Heart left ventricle (tissue), 16 donors: ENCODE measurements at regions not wholly inside any gene's neighbourhood (a gene's known extent, or its start where the extent isn't known, plus 50 kb on each side); places are given as distances from the start of the nearest gene placed in this dataset.

Experiments
- ATAC-seq, 4 donors: fragments of 200-7000 bp; cut with Tn5 transposase; one replicate each; pipeline ENCODE4 v1.9.1; 2020 to 2022; ENCODE audit warnings: moderate library complexity in 4 of 4, mild to moderate bottlenecking in 3 of 4, moderate number of reproducible peaks in 1 of 4
- DNase-seq, 5 donors: peaks; one replicate each; pipeline ENCODE4 v3.0.0-alpha.2; 2020
- H3K27ac ChIP-seq, 12 donors: fragments of 200-600 bp; sonication (generic) in 4 of 12; one replicate each; pipeline versions ENCODE4 v1.5.0 to v1.8.0; 2016 to 2022; ENCODE audit warnings: mild to moderate bottlenecking in 2 of 12
- H3K27me3 ChIP-seq, 9 donors: fragments of 200-600 bp; sonication (generic) in 2 of 9; one replicate each; pipeline versions ENCODE4 v1.5.1 to v1.8.0; 2016 to 2022; ENCODE audit warnings: mild to moderate bottlenecking in 3 of 9
- H3K36me3 ChIP-seq, 9 donors: fragments of 200-600 bp; sonication (generic) in 2 of 9; one replicate each; pipeline versions ENCODE4 v1.5.0 to v1.8.0; 2018 to 2022; ENCODE audit warnings: mild to moderate bottlenecking in 2 of 9
- H3K4me1 ChIP-seq, 12 donors: fragments of 200-600 bp; sonication (generic) in 4 of 12; one replicate each; pipeline versions ENCODE4 v1.5.0 to v1.8.0; 2016 to 2022; ENCODE audit warnings: mild to moderate bottlenecking in 3 of 12
- H3K4me3 ChIP-seq, 12 donors: fragments of 200-600 bp; sonication (generic) in 4 of 12; one replicate each; pipeline versions ENCODE4 v1.5.0 to v1.8.0; 2017 to 2022; ENCODE audit warnings: mild to moderate bottlenecking in 9 of 12, moderate library complexity in 4 of 12
- H3K9me3 ChIP-seq, 12 donors: fragments of 200-600 bp; sonication (generic) in 4 of 12; one replicate each; pipeline versions ENCODE4 v1.5.0 to v1.8.0; 2016 to 2022; ENCODE audit warnings: mild to moderate bottlenecking in 1 of 12
- POLR2A ChIP-seq, 2 donors: fragments of 450-650 bp; IDR thresholded peaks; one replicate each; pipeline ENCODE4 v1.6.1; 2017; ENCODE audit warnings: antibody characterized with exemption in 2 of 2, mild to moderate bottlenecking in 2 of 2, moderate library complexity in 2 of 2
- WGBS, 4 donors: extraction: QIAGEN DNeasy Blood & Tissue Kit in 2 of 4; methylation state at CpG; one replicate each; pipeline versions ENCODE4 v1.1.5 to v1.1.7; 2013 to 2018; 5-methylcytosine and 5-hydroxymethylcytosine counted together
- intact Hi-C, 10 donors: fragments of 100-400 bp; cut with DNase I; formaldehyde crosslinking; loops; one replicate each; pipeline versions ENCODE4 v1.11.1 to v1.14.2; 2022
- TF ChIP-seq, protein P1 (sequence below), 12 donors: fragments of 200-600 bp; sonication (generic) in 4 of 12; IDR thresholded peaks; one replicate each; pipeline versions ENCODE4 v1.5.0 to v1.8.0; 2018 to 2022; ENCODE audit warnings: antibody characterized with exemption in 12 of 12, mild to moderate bottlenecking in 5 of 12
- donor health status: ischemic (EF 13 %, LVEDD 7.1; RV severe dilation, severe dysfunction).
- donor health status: healthy with polysubstance abuse.
- donor health status: DM: no; HTN: yes; CAD: no.
- donor health status: DM: no; HTN: no; CAD: no.
- donor health status: ischemic (EF 25% LVEDD 6.9; RV normal size, moderate dysfunction).
- donor health status: ischemic (EF 25% LVEDD 5.7; RV mildly dilated, moderate dysfunction).
- donor health status: healthy.
- donor health status: DM: yes; HTN: yes; CAD: no.
- donor health status: ischemic (EF 35%, LVEDD 5.7; RV mildly dilated, moderate dysfunction).
- donor health status: nonischemic (EF 11% LVEDD 7.7; RV severe dilation, severe dysfunction).
- donor health status: DM: yes; HTN: yes; CAD: no.
- donor health status: PGD.
- donor health status: ischemic (EF 29% LVEDD 5.4; RV normal size, mild dysfunction).
- donor health status: nonischemic (EF 23%, LVEDD 6.1; RV moderate dilation, normal function).

DNA sequence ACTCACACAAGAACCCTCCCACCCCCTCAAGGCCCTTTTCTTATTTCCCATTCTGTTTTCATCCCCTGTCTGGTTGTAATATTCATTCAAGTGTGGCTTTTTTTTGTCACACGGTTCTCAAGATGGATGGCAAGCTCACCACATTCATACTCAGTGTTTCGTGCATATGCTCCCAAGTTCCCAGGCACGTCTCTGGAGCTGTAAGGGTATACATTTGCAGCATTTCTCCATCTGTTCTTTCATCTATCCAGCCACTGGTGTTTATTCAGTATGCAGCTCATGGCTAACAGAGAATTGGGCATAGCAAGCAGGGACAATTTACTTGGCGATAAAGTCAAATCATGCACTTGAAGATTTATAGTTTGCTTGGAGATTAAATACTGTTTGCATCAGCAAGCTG is 212.1 kb downstream of the GRIN2B start:
- 85 to 91% (median 89%) methylated on average over 4 of the region's 4 CpGs for WGBS, 4 donors
- peaks cover 0 to 2% (median 0%) of the 10 kb centered on the region in 9 donors for H3K27me3 ChIP-seq
- no peaks in the 10 kb centered on the region for H3K9me3 ChIP-seq
- intact Hi-C loops: no loop called here
- DNase-seq (no peak), ATAC-seq (no peak)
- H3K36me3 ChIP-seq: no peaks in the 10 kb centered on the region
- H3K4me1 ChIP-seq: no peaks in the 10 kb centered on the region
- TF ChIP-seq POLR2A (IDR thresholded peaks at IDR 0.05): no peak
- TF ChIP-seq, protein P1, sequence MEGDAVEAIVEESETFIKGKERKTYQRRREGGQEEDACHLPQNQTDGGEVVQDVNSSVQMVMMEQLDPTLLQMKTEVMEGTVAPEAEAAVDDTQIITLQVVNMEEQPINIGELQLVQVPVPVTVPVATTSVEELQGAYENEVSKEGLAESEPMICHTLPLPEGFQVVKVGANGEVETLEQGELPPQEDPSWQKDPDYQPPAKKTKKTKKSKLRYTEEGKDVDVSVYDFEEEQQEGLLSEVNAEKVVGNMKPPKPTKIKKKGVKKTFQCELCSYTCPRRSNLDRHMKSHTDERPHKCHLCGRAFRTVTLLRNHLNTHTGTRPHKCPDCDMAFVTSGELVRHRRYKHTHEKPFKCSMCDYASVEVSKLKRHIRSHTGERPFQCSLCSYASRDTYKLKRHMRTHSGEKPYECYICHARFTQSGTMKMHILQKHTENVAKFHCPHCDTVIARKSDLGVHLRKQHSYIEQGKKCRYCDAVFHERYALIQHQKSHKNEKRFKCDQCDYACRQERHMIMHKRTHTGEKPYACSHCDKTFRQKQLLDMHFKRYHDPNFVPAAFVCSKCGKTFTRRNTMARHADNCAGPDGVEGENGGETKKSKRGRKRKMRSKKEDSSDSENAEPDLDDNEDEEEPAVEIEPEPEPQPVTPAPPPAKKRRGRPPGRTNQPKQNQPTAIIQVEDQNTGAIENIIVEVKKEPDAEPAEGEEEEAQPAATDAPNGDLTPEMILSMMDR (IDR thresholded peaks at IDR 0.05): no peak
- H3K27ac ChIP-seq: no peak overlapping the region
- H3K4me3 ChIP-seq: no peak overlapping the region

DNA sequence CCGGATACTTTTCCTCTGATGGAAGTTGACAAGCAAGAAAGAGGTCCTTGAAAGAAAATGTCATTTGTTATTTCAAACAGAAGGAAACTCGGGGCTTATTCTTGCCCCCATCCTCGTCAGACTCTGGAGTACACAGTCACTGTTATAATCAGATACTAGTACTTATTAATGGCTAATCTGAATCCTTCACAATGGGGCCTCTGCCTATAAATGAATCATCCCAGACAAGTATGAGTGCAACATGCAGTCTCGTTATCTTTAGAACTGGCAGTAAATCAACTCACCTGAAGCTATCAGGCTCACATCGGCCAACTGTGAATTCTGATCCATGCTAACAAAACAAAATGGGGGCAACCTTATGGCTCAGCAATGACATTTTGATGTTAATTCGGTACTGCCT is 216.7 kb downstream of the GRIN2B start:
- WGBS, 4 donors: 74 to 81% (median 78%) methylated on average over 6 of the region's 6 CpGs
- Histone ChIP-seq H3K4me1 (no peaks in the 10 kb centered on the region), H3K27ac (no peak overlapping the region), H3K36me3 (no peaks in the 10 kb centered on the region), H3K4me3 (no peak overlapping the region), H3K9me3 (no peaks in the 10 kb centered on the region), H3K27me3 (peaks cover 0 to 2% (median 0%) of the 10 kb centered on the region in 9 donors)
- DNase-seq (no peak), ATAC-seq (no peak)
- TF ChIP-seq, protein P1 (IDR thresholded peaks at IDR 0.05): no peak
- no peak for TF ChIP-seq POLR2A (IDR thresholded peaks at IDR 0.05)
- intact Hi-C loops: no loop called here

DNA sequence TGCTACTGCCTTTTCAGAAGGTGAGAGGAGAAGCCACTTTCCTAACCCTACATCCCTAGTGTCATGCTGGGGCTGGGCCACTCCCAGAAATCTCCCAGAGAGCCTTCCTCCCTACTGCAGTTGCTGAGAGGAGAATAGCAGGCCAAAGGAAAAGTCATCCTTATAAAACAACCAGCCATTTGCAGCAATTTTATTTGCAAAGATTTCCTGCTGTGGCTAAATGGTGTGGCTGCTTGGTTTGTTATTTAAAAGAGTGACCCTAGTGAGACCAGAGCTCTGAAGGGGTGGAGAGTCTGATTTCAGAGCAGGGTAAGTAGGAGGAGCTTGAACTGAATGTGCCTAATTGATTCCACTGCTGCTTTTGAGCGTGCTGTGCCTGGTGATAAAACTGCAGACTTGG is 232.0 kb downstream of the GRIN2B start:
- no peak overlapping the region for H3K4me3 ChIP-seq
- TF ChIP-seq, protein P1 (IDR thresholded peaks at IDR 0.05): no peak
- TF ChIP-seq POLR2A (IDR thresholded peaks at IDR 0.05): no peak
- 42 to 50% (median 49%) methylated on average over 1 of the region's 1 CpG for WGBS, 4 donors
- no peaks in the 10 kb centered on the region for H3K4me1 ChIP-seq
- H3K36me3 ChIP-seq: no peaks in the 10 kb centered on the region
- ATAC-seq (no peak), DNase-seq (no peak)
- peaks cover 0 to 14% (median 0%) of the 10 kb centered on the region in 9 donors for H3K27me3 ChIP-seq
- H3K27ac ChIP-seq: no peak overlapping the region
- H3K9me3 ChIP-seq: no peaks in the 10 kb centered on the region
- intact Hi-C loops: no loop called here

DNA sequence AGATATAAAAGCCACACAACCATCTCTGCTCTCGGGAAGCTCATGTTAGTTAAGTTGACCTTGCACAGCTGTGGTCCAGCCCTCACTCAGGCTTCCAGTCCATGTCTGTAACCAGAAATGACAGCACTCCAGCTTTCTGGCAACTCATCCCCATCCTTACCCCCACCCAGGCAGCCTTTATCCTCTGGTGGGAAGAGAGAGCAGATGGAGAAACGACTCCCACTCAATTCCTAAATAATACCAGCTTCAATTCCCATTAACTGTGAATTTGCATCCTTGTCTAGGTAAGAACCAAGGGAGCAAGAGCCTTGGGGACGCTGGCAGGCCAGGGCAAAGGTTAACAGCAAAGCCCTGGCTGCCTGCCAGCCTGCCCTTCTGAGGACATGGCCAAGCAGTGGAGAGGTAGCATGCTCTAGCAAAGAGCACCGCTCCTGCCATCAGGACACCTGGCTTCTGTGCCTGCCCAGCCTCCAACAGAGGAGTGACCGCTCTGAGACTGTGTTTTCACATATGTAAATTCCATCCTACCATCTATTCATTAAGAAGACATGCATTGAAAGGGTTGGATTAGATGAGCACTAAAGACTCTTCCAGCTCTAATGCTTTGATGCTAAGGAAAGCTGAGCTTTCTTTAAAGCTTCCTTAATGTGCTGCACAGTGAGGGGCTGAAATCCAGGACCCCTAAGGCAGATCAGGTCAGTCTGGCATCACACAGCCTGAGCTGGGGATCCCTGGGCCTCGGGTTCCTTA is 236.1 kb downstream of the GRIN2B start:
- Histone ChIP-seq H3K27ac (no peak overlapping the region), H3K4me1 (no peaks in the 10 kb centered on the region), H3K9me3 (no peaks in the 10 kb centered on the region), H3K4me3 (no peak overlapping the region), H3K27me3 (peaks cover 0 to 25% (median 6%) of the 10 kb centered on the region in 9 donors), H3K36me3 (no peaks in the 10 kb centered on the region)
- intact Hi-C loops: no loop called here
- WGBS, 4 donors: 58 to 69% (median 62%) methylated on average over 6 of the region's 6 CpGs
- DNase-seq (peak in 1 of 5 donors; percentile 24), ATAC-seq (no peak)
- TF ChIP-seq, protein P1 (IDR thresholded peaks at IDR 0.05): no peak
- no peak for TF ChIP-seq POLR2A (IDR thresholded peaks at IDR 0.05)
